Tibial nerve (tissue), 4 donors: ENCODE measurements at regions not wholly inside any gene's neighbourhood (a gene's known extent, or its start where the extent isn't known, plus 50 kb on each side); places are given as distances from the start of the nearest gene placed in this dataset.

ENCODE experiments used
- CTCF ChIP-seq, 5 experiments: fragments of 200-600 bp in 3 of 5; fragments of 450-650 bp in 2 of 5; sonication (generic) in 3 of 5; IDR thresholded peaks; one replicate each; pipeline ENCODE4 v1.5.1; 2016 to 2019; ENCODE audit warnings: antibody characterized with exemption in 5 of 5, mild to moderate bottlenecking in 3 of 5, moderate library complexity in 2 of 5
- EP300 ChIP-seq, 2 donors: sonication (generic); formaldehyde crosslinking; IDR thresholded peaks; one replicate each; pipeline ENCODE4 v1.6.1; 2017; ENCODE audit warnings: antibody characterized with exemption in 2 of 2, mild to moderate bottlenecking in 1 of 2
- POLR2A ChIP-seq, 2 donors: fragments of 450-650 bp; IDR thresholded peaks; one replicate each; pipeline ENCODE4 v1.6.1; 2017; ENCODE audit warnings: antibody characterized with exemption in 2 of 2, mild to moderate bottlenecking in 2 of 2, moderate library complexity in 2 of 2

GRCh38 chr5:27491746-27492439 is 453.5 kb upstream of the CDH9 start:
- TF ChIP-seq POLR2A (IDR thresholded peaks at IDR 0.05), result no peak
- no peak for TF ChIP-seq EP300 (IDR thresholded peaks at IDR 0.05)
- TF ChIP-seq CTCF (IDR thresholded peaks at IDR 0.05), result no peak
